ENCODE measurements at regions not wholly inside any gene's neighbourhood (a gene's known extent, or its start where the extent isn't known, plus 50 kb on each side); places are given as distances from the start of the nearest gene placed in this dataset.
A peak's percentile ranks its signal among the peaks of the same experiment; 100 is the strongest.

DNA sequence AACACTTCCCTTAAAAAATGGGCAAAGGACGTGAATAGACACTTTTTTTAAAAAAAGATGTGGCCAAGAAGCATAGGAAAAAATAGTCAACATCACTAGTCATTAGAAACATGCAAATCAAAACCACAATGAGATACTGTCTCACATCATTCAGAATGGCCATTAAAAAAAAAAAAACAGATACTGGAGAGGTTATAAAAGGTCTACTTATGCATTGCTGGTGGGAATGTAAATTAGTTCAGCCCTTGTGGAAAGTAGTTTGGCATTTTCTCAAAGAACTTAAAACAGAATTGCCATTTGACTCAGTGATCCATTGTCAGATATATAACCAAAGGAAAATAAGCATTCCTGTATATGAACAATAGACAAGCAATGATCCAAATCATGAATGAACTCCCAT, 352.8 kb upstream of the EPHA5 start:
- Histone ChIP-seq H3K4me3 (no peak overlapping the region), H3K4me1 (no peaks in the 10 kb centered on the region), H3K9me3 (no peaks in the 10 kb centered on the region), H3K27me3 (ENCODE audit: insufficient read depth in 3 of 3, low read length in 2 of 3) (no peaks in the 10 kb centered on the region), H3K36me3 (ENCODE audit: insufficient read depth in 1 of 2, low read depth in 1 of 2) (no peaks in the 10 kb centered on the region), H3K27ac (no peak overlapping the region)
- DNase-seq = no peak
- TF ChIP-seq, protein P1, sequence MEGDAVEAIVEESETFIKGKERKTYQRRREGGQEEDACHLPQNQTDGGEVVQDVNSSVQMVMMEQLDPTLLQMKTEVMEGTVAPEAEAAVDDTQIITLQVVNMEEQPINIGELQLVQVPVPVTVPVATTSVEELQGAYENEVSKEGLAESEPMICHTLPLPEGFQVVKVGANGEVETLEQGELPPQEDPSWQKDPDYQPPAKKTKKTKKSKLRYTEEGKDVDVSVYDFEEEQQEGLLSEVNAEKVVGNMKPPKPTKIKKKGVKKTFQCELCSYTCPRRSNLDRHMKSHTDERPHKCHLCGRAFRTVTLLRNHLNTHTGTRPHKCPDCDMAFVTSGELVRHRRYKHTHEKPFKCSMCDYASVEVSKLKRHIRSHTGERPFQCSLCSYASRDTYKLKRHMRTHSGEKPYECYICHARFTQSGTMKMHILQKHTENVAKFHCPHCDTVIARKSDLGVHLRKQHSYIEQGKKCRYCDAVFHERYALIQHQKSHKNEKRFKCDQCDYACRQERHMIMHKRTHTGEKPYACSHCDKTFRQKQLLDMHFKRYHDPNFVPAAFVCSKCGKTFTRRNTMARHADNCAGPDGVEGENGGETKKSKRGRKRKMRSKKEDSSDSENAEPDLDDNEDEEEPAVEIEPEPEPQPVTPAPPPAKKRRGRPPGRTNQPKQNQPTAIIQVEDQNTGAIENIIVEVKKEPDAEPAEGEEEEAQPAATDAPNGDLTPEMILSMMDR (IDR thresholded peaks at IDR 0.05) = no peak
- ATAC-seq = no peak
- intact Hi-C loops (cut with DNase I) = no loop called here
- 32 to 45% (median 34%) methylated on average over 1 of the region's 1 CpG for WGBS, 3 donors

DNA sequence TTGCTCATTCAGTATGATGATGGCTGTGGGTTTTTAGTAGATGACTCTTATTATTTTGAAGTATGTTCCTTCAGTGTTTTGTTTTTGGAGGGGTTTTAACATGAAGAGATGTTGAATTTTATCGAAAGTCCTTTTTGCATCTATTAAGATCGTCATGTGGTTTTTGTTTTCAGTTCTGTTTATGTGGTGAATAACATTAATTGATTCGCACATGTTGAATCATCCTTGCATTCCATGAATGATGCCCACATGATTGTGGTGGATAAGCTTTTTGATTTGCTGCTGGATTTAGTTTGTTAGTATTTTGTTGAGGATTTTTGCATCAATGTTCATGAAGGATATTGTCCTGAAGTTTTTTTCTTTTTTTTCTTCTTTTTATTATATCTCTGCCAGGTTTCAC, 347.4 kb upstream of the EPHA5 start:
- ATAC-seq = no peak
- DNase-seq = no peak
- TF ChIP-seq, protein P1 (IDR thresholded peaks at IDR 0.05) = no peak
- no peaks in the 10 kb centered on the region for H3K9me3 ChIP-seq
- H3K27ac ChIP-seq = no peak overlapping the region
- intact Hi-C loops (cut with DNase I) = no loop called here
- WGBS, 3 donors = 90 to 94% (median 94%) methylated on average over 3 of the region's 3 CpGs
- no peaks in the 10 kb centered on the region for H3K27me3 ChIP-seq (ENCODE audit: insufficient read depth in 3 of 3, low read length in 2 of 3)
- no peaks in the 10 kb centered on the region for H3K4me1 ChIP-seq
- H3K4me3 ChIP-seq = no peak overlapping the region
- no peaks in the 10 kb centered on the region for H3K36me3 ChIP-seq (ENCODE audit: insufficient read depth in 1 of 2, low read depth in 1 of 2)

DNA sequence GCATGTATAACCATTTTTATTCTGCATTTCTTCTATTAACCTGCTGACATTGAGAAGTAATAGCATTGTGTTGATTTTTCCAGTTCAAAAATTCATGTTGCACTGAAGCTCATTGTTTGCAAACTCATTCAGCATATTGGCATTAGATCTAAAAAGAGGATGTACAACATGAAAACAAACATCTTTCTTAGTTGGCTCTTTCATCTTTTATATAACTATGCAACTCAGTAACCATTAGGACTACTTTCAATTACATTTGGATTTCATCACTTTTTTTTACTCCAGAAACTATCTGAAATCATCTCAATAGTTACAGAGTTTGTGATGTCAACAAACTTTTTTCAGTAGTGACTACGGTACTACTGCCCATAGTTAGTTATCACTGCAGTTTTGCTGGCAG, 346.0 kb upstream of the EPHA5 start:
- DNase-seq = no peak
- no peak for ATAC-seq
- intact Hi-C loops (cut with DNase I) = no loop called here

DNA sequence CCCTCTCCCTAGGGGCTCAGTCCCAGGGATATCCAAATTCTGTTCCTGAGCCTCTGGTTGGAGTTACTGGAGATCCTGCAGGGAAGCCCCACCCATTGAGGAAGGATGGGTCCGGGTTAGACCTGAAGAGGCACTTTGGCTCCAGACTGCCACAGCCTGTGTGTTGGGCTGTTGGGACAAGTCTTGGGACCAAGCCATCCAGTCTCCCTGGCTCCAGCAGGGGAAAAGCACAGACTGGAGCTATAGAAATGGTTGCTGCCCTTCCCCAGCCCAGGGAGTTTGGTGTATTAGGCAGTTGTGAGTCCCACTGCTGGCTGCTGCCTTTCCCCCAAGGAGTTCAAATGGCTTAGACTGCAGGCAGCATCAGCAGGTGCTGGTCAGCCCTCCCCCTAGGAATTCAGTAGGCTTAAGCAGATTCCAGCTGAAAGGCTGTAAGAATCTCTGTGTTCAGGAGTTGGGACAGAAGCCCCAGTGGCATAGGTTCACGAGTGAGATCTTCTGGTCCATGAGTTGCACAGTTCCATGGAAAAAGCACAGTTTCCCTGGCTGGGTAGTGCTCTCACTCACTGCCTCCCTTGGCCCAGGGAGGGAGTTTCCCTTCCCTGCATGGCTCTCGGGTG, 344.0 kb upstream of the EPHA5 start:
- no peaks in the 10 kb centered on the region for H3K9me3 ChIP-seq
- WGBS, 3 donors = 10 to 35% (median 24%) methylated on average over 3 of the region's 3 CpGs
- H3K27me3 ChIP-seq (ENCODE audit: insufficient read depth in 3 of 3, low read length in 2 of 3) = no peaks in the 10 kb centered on the region
- no peak overlapping the region for H3K27ac ChIP-seq
- no peaks in the 10 kb centered on the region for H3K36me3 ChIP-seq (ENCODE audit: insufficient read depth in 1 of 2, low read depth in 1 of 2)
- H3K4me3 ChIP-seq = no peak overlapping the region
- no peaks in the 10 kb centered on the region for H3K4me1 ChIP-seq
- TF ChIP-seq, protein P1 (IDR thresholded peaks at IDR 0.05) = no peak
- ATAC-seq = no peak
- intact Hi-C loops (cut with DNase I) = no loop called here
- DNase-seq = peak in 1 of 2 donors; percentile 4

More for the DNA sequence above, 346.0 kb upstream of the EPHA5 start:
- WGBS, 3 donors = 72 to 85% (median 76%) methylated on average over 1 of the region's 1 CpG
- TF ChIP-seq, protein P1 (IDR thresholded peaks at IDR 0.05) = no peak
- H3K27ac ChIP-seq = no peak overlapping the region
- H3K9me3 ChIP-seq = no peaks in the 10 kb centered on the region
- no peaks in the 10 kb centered on the region for H3K4me1 ChIP-seq
- no peaks in the 10 kb centered on the region for H3K36me3 ChIP-seq (ENCODE audit: insufficient read depth in 1 of 2, low read depth in 1 of 2)
- no peak overlapping the region for H3K4me3 ChIP-seq
- no peaks in the 10 kb centered on the region for H3K27me3 ChIP-seq (ENCODE audit: insufficient read depth in 3 of 3, low read length in 2 of 3)

DNA sequence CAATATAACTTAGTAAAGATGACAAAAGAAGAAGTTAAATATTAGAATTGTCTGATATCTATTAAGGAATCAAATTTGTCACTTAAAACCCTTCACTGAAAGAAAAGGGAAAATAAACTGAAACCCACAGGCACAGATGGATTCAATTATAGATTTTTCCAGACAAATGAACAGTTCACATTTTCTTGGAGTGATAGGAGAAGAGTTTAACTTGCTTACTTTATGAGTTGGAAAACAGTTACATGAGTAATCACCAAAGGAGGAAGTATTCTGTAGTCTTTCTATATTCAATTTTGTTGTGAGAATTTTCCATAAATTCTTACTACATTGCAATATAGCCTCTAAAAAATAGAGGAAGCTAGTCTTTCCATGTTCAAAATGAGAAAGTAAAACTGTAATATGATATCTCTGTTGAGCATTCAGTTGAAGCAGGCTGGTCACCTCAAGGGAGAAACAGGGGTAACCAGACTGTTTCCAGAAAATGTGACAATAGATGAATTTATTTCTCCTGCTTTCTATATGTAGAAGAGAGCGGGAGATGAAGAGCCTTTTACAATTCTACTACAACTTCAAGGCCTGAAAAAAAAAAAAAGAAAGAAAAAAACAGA, 330.3 kb upstream of the EPHA5 start:
- ATAC-seq (no peak), DNase-seq (no peak)
- H3K4me1 ChIP-seq = no peaks in the 10 kb centered on the region
- H3K9me3 ChIP-seq = no peaks in the 10 kb centered on the region
- WGBS, 3 donors = 0 to 55% (median 48%) methylated on average over 1 of the region's 1 CpG
- H3K27ac ChIP-seq = no peak overlapping the region
- H3K4me3 ChIP-seq = no peak overlapping the region
- no peaks in the 10 kb centered on the region for H3K27me3 ChIP-seq (ENCODE audit: insufficient read depth in 3 of 3, low read length in 2 of 3)
- TF ChIP-seq, protein P1 (IDR thresholded peaks at IDR 0.05) = no peak
- intact Hi-C loops (cut with DNase I) = no loop called here
- H3K36me3 ChIP-seq (ENCODE audit: insufficient read depth in 1 of 2, low read depth in 1 of 2) = no peaks in the 10 kb centered on the region
